HTR-8/SVneo (cell line): ENCODE measurements at regions not wholly inside any gene's neighbourhood (a gene's known extent, or its start where the extent isn't known, plus 50 kb on each side); places are given as distances from the start of the nearest gene placed in this dataset.

ENCODE experiments used
- DNase-seq: peaks from one replicate; pipeline ENCODE4 v3.0.0; 2011; ENCODE audit warnings: low spot score, mixed read lengths; ENCODE audit not compliant: insufficient read length
- FAIRE-seq: peaks from 2 replicates; lab custom pipeline; 2011; peaks lifted over from hg19 to GRCh38; lab: Jason Lieb, UNC

GRCh38 chr15:81560405-81560804 is 186.4 kb upstream of the TMC3 start:
- no peak for FAIRE-seq

GRCh38 chr15:81558056-81558455 is 184.0 kb upstream of the TMC3 start:
- DNase-seq (no peak), FAIRE-seq (no peak)

More at GRCh38 chr15:81560405-81560804, 186.4 kb upstream of the TMC3 start:
- DNase-seq, result no peak

GRCh38 chr15:81555346-81555745 is 181.3 kb upstream of the TMC3 start:
- no peak for DNase-seq
- no peak for FAIRE-seq

GRCh38 chr15:81548365-81549130 is 174.5 kb upstream of the TMC3 start:
- DNase-seq (no peak), FAIRE-seq (no peak)

- FAIRE-seq (no peak), DNase-seq (no peak)
These were observed 173.6 kb upstream of the TMC3 start for GRCh38 chr15:81547521-81548132.

GRCh38 chr15:81544385-81544784 is 170.4 kb upstream of the TMC3 start:
- FAIRE-seq (no peak), DNase-seq (no peak)

- FAIRE-seq, result no peak
- DNase-seq, result no peak
These were observed 166.9 kb upstream of the TMC3 start for GRCh38 chr15:81540909-81541308.

- DNase-seq (no peak), FAIRE-seq (no peak)
These were observed 162.3 kb upstream of the TMC3 start for GRCh38 chr15:81536356-81536755.

- FAIRE-seq (no peak), DNase-seq (no peak)
These were observed 160.1 kb upstream of the TMC3 start for GRCh38 chr15:81534124-81534523.

GRCh38 chr15:81532001-81532400 is 158.0 kb upstream of the TMC3 start:
- no peak for FAIRE-seq

GRCh38 chr15:81531109-81531592 is 157.1 kb upstream of the TMC3 start:
- no peak for FAIRE-seq
- DNase-seq, result no peak

More at GRCh38 chr15:81532001-81532400, 158.0 kb upstream of the TMC3 start:
- no peak for DNase-seq

- DNase-seq (no peak), FAIRE-seq (no peak)
These were observed 156.3 kb upstream of the TMC3 start for GRCh38 chr15:81530271-81530691.

- no peak for DNase-seq
- FAIRE-seq, result no peak
These were observed 155.5 kb upstream of the TMC3 start for GRCh38 chr15:81529481-81529880.

- FAIRE-seq (no peak), DNase-seq (no peak)
These were observed 152.0 kb upstream of the TMC3 start for GRCh38 chr15:81526029-81526428.

- DNase-seq (no peak), FAIRE-seq (no peak)
These were observed 150.5 kb upstream of the TMC3 start for GRCh38 chr15:81524496-81524895.

GRCh38 chr15:81523867-81524266 is 149.9 kb upstream of the TMC3 start:
- no peak for DNase-seq
- FAIRE-seq, result no peak

GRCh38 chr15:81520480-81520879 is 146.5 kb upstream of the TMC3 start:
- FAIRE-seq (no peak), DNase-seq (no peak)

- FAIRE-seq (no peak), DNase-seq (no peak)
These were observed 142.4 kb upstream of the TMC3 start for GRCh38 chr15:81516461-81516860.

GRCh38 chr15:81516012-81516411 is 142.0 kb upstream of the TMC3 start:
- FAIRE-seq, result no peak
- no peak for DNase-seq

GRCh38 chr15:81514725-81515124 is 140.7 kb upstream of the TMC3 start:
- no peak for DNase-seq
- no peak for FAIRE-seq

GRCh38 chr15:81511138-81511537 is 137.1 kb upstream of the TMC3 start:
- DNase-seq (no peak), FAIRE-seq (no peak)

GRCh38 chr15:81507831-81508230 is 133.8 kb upstream of the TMC3 start:
- DNase-seq (no peak), FAIRE-seq (no peak)
